HG03575 (cell line): ENCODE measurements at regions not wholly inside any gene's neighbourhood (a gene's known extent, or its start where the extent isn't known, plus 50 kb on each side); places are given as distances from the start of the nearest gene placed in this dataset.
A peak's percentile ranks its signal among the peaks of the same experiment; 100 is the strongest.

Experiments used
- ATAC-seq: cut with Tn5 transposase; IDR thresholded peaks from one replicate; pipeline ENCODE4 v1.9.1; 2021; ENCODE audit not compliant: unreplicated experiment, insufficient number of reproducible peaks, low FRiP score; ENCODE audit errors: extremely low read depth

- no peak for ATAC-seq
Observed at GRCh38 chr7:24036033-24036412, 248.0 kb upstream of the NPY start.

DNA sequence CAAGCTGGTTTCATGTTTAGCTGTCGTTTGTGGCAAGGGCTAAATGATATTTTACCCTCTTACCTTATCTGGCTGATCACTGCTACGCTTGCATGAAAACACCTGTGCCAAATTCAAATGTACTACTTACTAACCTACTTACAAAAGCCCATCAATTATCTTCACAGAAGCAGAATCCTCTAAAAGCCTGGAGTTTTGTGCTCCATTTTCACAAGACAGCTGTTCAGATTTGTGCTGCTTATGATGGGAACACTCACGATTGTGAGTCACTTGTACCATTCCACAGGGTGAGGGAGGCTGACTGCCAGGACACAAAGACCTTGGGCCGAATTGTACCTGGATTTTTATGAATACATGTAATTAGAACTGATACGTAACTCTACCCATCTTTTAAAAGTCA, 245.0 kb upstream of the NPY start:
- no peak for ATAC-seq

- ATAC-seq: no peak
Observed at GRCh38 chr7:24039991-24040624, 243.9 kb upstream of the NPY start.

GRCh38 chr7:24042028-24042427, 242.0 kb upstream of the NPY start:
- no peak for ATAC-seq

DNA sequence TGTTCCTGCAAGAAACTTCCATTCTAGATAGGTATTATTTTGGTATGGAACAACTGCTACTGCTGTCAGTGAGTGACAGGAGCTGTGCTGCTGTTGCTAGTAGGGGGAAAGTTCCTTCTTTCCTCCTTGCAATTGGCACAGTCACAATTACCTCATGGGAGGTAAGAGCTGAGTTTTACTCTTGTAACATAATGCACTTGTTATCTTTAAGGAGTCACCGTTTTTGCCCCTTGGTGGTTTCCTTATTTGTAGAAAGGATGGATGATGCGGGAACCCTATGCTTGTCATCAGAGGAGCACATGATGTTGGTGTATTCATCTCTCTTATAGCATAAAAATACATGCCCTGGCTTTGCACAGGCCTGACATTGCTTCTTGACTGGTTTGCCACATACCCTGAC, 234.7 kb upstream of the NPY start:
- ATAC-seq: no peak

GRCh38 chr7:24050991-24051560, 232.9 kb upstream of the NPY start:
- ATAC-seq: no peak

- ATAC-seq: no peak
Observed at GRCh38 chr7:24051651-24052050, 232.3 kb upstream of the NPY start.

GRCh38 chr7:24052572-24053260, 231.3 kb upstream of the NPY start:
- ATAC-seq: no peak

- no peak for ATAC-seq
Observed at GRCh38 chr7:24054236-24054635, 229.8 kb upstream of the NPY start.

GRCh38 chr7:24057243-24057642, 226.7 kb upstream of the NPY start:
- ATAC-seq: no peak

DNA sequence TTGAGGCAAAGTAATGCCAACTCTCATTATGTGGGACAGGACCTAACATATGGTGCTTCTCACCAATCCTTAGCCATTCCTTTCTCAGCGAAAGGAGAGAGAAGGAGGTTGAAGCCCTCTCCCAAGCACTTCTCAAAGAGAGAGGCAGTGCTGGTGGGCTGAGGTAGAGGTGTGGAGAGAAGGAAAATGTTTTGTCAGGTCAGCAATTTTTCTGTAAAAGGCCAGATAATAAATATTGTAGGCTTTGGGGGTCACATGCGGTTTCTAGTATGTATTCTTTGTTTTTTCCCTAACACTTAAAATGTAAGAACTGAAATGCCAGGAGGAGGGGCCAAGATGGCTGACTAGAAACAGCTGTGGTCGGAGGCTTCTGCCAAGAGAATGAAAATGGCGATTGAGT, 225.0 kb upstream of the NPY start:
- no peak for ATAC-seq

- no peak for ATAC-seq
Observed at GRCh38 chr7:24059775-24060174, 224.2 kb upstream of the NPY start.

- no peak for ATAC-seq
Observed at GRCh38 chr7:24063721-24064120, 220.3 kb upstream of the NPY start.

DNA sequence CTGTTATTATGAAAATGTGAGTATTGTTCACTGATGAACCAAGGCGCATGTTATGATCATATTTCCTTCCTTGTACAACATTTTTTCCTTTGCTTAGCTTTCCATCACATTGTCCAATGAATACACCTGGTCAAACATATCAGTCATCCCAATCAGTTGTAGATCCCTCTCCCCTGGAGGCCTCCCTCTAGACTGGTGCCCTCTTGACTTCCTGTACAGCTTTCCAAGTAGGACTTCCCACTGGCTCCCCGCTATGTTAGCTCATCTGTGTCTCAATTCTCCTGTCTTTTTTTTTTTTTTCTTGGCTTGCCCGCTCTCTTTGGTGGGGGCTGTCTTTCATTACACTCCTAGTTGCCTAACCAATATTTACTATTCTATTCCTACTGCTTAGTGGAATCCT, 214.2 kb upstream of the NPY start:
- ATAC-seq: no peak

GRCh38 chr7:24073651-24074420, 210.2 kb upstream of the NPY start:
- no peak for ATAC-seq

DNA sequence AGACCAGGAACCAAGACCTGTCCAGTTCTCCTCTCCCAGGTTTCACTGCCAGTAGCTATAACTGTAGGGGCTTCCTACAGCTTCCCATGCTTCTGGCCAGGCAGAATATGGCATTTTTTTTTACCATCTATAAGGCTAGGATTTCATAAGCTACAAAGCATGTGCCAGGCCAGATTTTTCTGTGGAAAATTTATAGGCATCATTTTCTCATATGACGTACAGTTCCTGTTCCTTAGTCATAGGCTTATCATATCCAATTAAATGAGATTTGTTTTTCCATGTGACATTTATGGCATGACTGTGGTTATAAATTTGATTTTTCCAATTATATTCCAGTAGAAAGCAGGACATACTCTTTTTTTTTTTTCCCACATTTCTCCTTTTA, 208.6 kb upstream of the NPY start:
- ATAC-seq: no peak

DNA sequence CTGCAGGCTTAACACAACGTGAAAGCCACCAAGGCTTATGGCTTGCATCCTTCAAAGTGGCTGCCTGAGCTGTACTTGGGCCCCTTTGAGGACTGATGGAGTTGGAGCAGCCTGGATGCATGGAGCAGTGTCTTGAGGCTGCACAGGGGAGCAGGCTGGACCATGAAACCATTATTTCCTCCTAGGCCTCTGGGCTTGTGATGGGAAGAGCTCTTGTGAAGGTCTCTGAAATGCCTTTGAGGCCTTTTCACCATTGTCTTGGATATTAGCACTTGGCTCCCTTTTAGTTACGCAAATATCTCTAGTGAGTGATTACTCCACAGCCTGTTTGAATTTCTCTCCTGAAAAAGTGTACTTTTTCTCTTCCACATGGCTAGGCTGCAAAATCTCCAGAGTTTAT, 201.2 kb upstream of the NPY start:
- ATAC-seq: no peak

GRCh38 chr7:24102988-24103387, 181.0 kb upstream of the NPY start:
- ATAC-seq: no peak

DNA sequence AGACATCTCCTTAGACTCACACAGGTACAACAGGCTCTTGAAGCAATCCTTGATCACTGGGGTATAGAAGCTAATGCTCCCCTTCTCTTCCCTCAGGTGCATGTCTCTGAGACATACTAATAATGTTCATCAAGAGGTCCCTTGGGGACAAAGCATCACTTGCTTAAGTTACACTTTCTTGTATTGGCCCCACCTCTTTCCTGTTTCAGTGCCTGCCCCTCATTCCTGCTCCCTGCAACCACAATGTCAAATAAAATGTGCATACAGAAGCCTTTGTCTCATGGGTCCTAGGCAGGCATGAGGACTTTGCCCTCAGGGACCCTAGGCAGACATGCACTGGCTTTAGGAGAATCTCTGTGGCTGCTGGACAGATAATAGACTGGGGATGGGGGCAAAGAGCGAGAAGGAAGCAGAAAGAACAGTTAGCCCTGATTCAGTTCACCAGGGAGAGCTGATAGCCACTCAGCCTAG, 175.0 kb upstream of the NPY start:
- peak; percentile 61 for ATAC-seq

- ATAC-seq: no peak
Observed at GRCh38 chr7:24110056-24110455, 173.9 kb upstream of the NPY start.
